HG03025 (cell line): ENCODE measurements at regions not wholly inside any gene's neighbourhood (a gene's known extent, or its start where the extent isn't known, plus 50 kb on each side); places are given as distances from the start of the nearest gene placed in this dataset.
"Not testable (repeated sequence)": the region's sequence is repeated elsewhere in the genome, so short reads cannot be mapped to it uniquely, and the experiment has no call there.

Experiments
- ATAC-seq: cut with Tn5 transposase; IDR thresholded peaks from one replicate; pipeline ENCODE4 v1.9.1; 2021; ENCODE audit warnings: mild to moderate bottlenecking, moderate library complexity; ENCODE audit not compliant: unreplicated experiment, low FRiP score

GRCh38 chr5:15346738-15347137 lies 153.2 kb upstream of the FBXL7 start:
- no peak for ATAC-seq

GRCh38 chr5:15344954-15345353 lies 155.0 kb upstream of the FBXL7 start:
- no peak for ATAC-seq

GRCh38 chr5:15338546-15338945 lies 161.4 kb upstream of the FBXL7 start:
- no peak for ATAC-seq

GRCh38 chr5:15334551-15335266 lies 165.3 kb upstream of the FBXL7 start:
- no peak for ATAC-seq

- no peak for ATAC-seq
Measured at GRCh38 chr5:15333091-15333490, 166.9 kb upstream of the FBXL7 start.

- no peak for ATAC-seq
Measured at GRCh38 chr5:15326932-15327331, 173.0 kb upstream of the FBXL7 start.

GRCh38 chr5:15326471-15326870 lies 173.5 kb upstream of the FBXL7 start:
- no peak for ATAC-seq

- no peak for ATAC-seq
Measured at GRCh38 chr5:15322421-15322820, 177.6 kb upstream of the FBXL7 start.

- ATAC-seq, result no peak
Measured at GRCh38 chr5:15321776-15322175, 178.2 kb upstream of the FBXL7 start.

- no peak for ATAC-seq
Measured at GRCh38 chr5:15320871-15321270, 179.1 kb upstream of the FBXL7 start.

GRCh38 chr5:15304914-15305834 lies 194.8 kb upstream of the FBXL7 start:
- no peak for ATAC-seq

- ATAC-seq, result no peak
Measured at GRCh38 chr5:15304066-15304731, 195.8 kb upstream of the FBXL7 start.

GRCh38 chr5:15300141-15300540 lies 199.8 kb upstream of the FBXL7 start:
- ATAC-seq, result no peak

- ATAC-seq, result no peak
Measured at GRCh38 chr5:15290953-15291352, 209.0 kb upstream of the FBXL7 start.

GRCh38 chr5:15286650-15287049 lies 213.3 kb upstream of the FBXL7 start:
- ATAC-seq, result no peak

- no peak for ATAC-seq
Measured at GRCh38 chr5:15285901-15286583, 213.9 kb upstream of the FBXL7 start.

- no peak for ATAC-seq
Measured at GRCh38 chr5:15284706-15285105, 215.3 kb upstream of the FBXL7 start.

- ATAC-seq, result no peak
Measured at GRCh38 chr5:15283076-15283475, 216.9 kb upstream of the FBXL7 start.

- ATAC-seq, result no peak
Measured at GRCh38 chr5:15282611-15283010, 217.4 kb upstream of the FBXL7 start.

GRCh38 chr5:15271596-15271995 lies 228.4 kb upstream of the FBXL7 start:
- not testable (repeated sequence) for ATAC-seq

- no peak for ATAC-seq
Measured at GRCh38 chr5:15267966-15268365, 232.0 kb upstream of the FBXL7 start.
